HG03442 (cell line): ENCODE measurements at regions not wholly inside any gene's neighbourhood (a gene's known extent, or its start where the extent isn't known, plus 50 kb on each side); places are given as distances from the start of the nearest gene placed in this dataset.
"Not testable (repeated sequence)": the region's sequence is repeated elsewhere in the genome, so short reads cannot be mapped to it uniquely, and the experiment has no call there.

ENCODE experiments used
- ATAC-seq: cut with Tn5 transposase; IDR thresholded peaks from one replicate; pipeline ENCODE4 v1.9.1; 2021; ENCODE audit warnings: mild to moderate bottlenecking, moderate library complexity; ENCODE audit not compliant: unreplicated experiment

- no peak for ATAC-seq
These were observed 218.1 kb upstream of the OBI1 start for GRCh38 chr13:78876915-78877549.

- ATAC-seq, result peak; percentile 87
These were observed 217.0 kb upstream of the OBI1 start for GRCh38 chr13:78875792-78876580.

GRCh38 chr13:78868991-78869390 is 210.0 kb upstream of the OBI1 start:
- ATAC-seq, result no peak

- ATAC-seq, result no peak
These were observed 208.7 kb upstream of the OBI1 start for GRCh38 chr13:78867655-78868054.

GRCh38 chr13:78866076-78866475 is 207.1 kb upstream of the OBI1 start:
- not testable (repeated sequence) for ATAC-seq

- no peak for ATAC-seq
These were observed 203.5 kb upstream of the OBI1 start for GRCh38 chr13:78862446-78862845.

GRCh38 chr13:78852709-78853108 is 193.8 kb upstream of the OBI1 start:
- no peak for ATAC-seq

- no peak for ATAC-seq
These were observed 186.9 kb upstream of the OBI1 start for GRCh38 chr13:78845656-78846365.

- no peak for ATAC-seq
These were observed 185.2 kb upstream of the OBI1 start for GRCh38 chr13:78844106-78844505.

GRCh38 chr13:78841358-78841963 is 182.5 kb upstream of the OBI1 start:
- no peak for ATAC-seq

GRCh38 chr13:78836238-78836784 is 177.4 kb upstream of the OBI1 start:
- no peak for ATAC-seq

- ATAC-seq, result no peak
These were observed 173.5 kb upstream of the OBI1 start for GRCh38 chr13:78832461-78832860.

GRCh38 chr13:78830508-78830907 is 171.6 kb upstream of the OBI1 start:
- ATAC-seq, result no peak

- no peak for ATAC-seq
These were observed 170.9 kb upstream of the OBI1 start for GRCh38 chr13:78829821-78830220.

GRCh38 chr13:78827471-78827870 is 168.5 kb upstream of the OBI1 start:
- ATAC-seq, result no peak

- no peak for ATAC-seq
These were observed 168.0 kb upstream of the OBI1 start for GRCh38 chr13:78826936-78827335.

- no peak for ATAC-seq
These were observed 167.4 kb upstream of the OBI1 start for GRCh38 chr13:78826312-78826711.

GRCh38 chr13:78820541-78820940 is 161.6 kb upstream of the OBI1 start:
- ATAC-seq, result no peak

GRCh38 chr13:78816592-78816991 is 157.6 kb upstream of the OBI1 start:
- no peak for ATAC-seq

- no peak for ATAC-seq
These were observed 157.2 kb upstream of the OBI1 start for GRCh38 chr13:78816154-78816553.

- ATAC-seq, result peak; percentile 84
These were observed 147.5 kb upstream of the OBI1 start for GRCh38 chr13:78806457-78806856.
